Adrenal gland (tissue), 5 donors: ENCODE measurements at regions not wholly inside any gene's neighbourhood (a gene's known extent, or its start where the extent isn't known, plus 50 kb on each side); places are given as distances from the start of the nearest gene placed in this dataset.

ENCODE experiments used
- POLR2A ChIP-seq, 2 donors: fragments of 450-650 bp; IDR thresholded peaks; one replicate each; pipeline ENCODE4 v1.6.1; 2017; ENCODE audit warnings: antibody characterized with exemption in 2 of 2, mild to moderate bottlenecking in 2 of 2, moderate library complexity in 1 of 2
- TF ChIP-seq, protein P1 (sequence below), 6 experiments: fragments of 450-650 bp in 4 of 6; fragments of 200-600 bp in 2 of 6; sonication (generic) in 1 of 6; IDR thresholded peaks; 1 replicate in 5 of 6; 2 replicates in 1 of 6; pipeline versions ENCODE4 v1.5.1 to v1.8.0; 2016 to 2021; ENCODE audit warnings: antibody characterized with exemption in 6 of 6, mild to moderate bottlenecking in 2 of 6, moderate library complexity in 1 of 6
- donor health status: DM: no; HTN: no; CAD: no.

- TF ChIP-seq, protein P1, sequence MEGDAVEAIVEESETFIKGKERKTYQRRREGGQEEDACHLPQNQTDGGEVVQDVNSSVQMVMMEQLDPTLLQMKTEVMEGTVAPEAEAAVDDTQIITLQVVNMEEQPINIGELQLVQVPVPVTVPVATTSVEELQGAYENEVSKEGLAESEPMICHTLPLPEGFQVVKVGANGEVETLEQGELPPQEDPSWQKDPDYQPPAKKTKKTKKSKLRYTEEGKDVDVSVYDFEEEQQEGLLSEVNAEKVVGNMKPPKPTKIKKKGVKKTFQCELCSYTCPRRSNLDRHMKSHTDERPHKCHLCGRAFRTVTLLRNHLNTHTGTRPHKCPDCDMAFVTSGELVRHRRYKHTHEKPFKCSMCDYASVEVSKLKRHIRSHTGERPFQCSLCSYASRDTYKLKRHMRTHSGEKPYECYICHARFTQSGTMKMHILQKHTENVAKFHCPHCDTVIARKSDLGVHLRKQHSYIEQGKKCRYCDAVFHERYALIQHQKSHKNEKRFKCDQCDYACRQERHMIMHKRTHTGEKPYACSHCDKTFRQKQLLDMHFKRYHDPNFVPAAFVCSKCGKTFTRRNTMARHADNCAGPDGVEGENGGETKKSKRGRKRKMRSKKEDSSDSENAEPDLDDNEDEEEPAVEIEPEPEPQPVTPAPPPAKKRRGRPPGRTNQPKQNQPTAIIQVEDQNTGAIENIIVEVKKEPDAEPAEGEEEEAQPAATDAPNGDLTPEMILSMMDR (IDR thresholded peaks at IDR 0.05): no peak
- no peak for TF ChIP-seq POLR2A (IDR thresholded peaks at IDR 0.05)
Observed at GRCh38 chr17:71334048-71334751, 786.6 kb upstream of the SOX9 start.
